ENCODE measurements at regions not wholly inside any gene's neighbourhood (a gene's known extent, or its start where the extent isn't known, plus 50 kb on each side); places are given as distances from the start of the nearest gene placed in this dataset.

- intact Hi-C loops (cut with micrococcal nuclease) = no loop called here
- CTCF ChIA-PET = no interaction called here
- in situ Hi-C loops (cut with MboI; ENCODE audit: low sequenced_read_pairs) = no loop called here
- Histone ChIP-seq H2BK5ac (ENCODE audit: low read depth, low read length, poor library complexity, severe bottlenecking) (no peak overlapping the region), H3K9me3 (ENCODE audit: control insufficient read depth, insufficient read depth, low read length) (peaks cover 29% of the 10 kb centered on the region), H3K23ac (ENCODE audit: low read depth, low read length) (no peak overlapping the region), H4K20me1 (ENCODE audit: insufficient read depth, low read length) (no peaks in the 10 kb centered on the region), H2AK5ac (ENCODE audit: low read depth, low read length) (no peak overlapping the region), H4K91ac (ENCODE audit: insufficient read depth, low read depth, low read length) (no peak overlapping the region), H2BK20ac (ENCODE audit: low read depth, low read length) (no peak overlapping the region), H3K4me3 (ENCODE audit: insufficient read depth, low read depth, low read length) (no peak overlapping the region), H4K8ac (ENCODE audit: low read depth in 2 of 2, low read length in 2 of 2) (no peak overlapping the region), H3K4me2 (ENCODE audit: low read depth, low read length) (no peak overlapping the region), H4K5ac (ENCODE audit: low read depth, low read length) (no peak overlapping the region), H3K14ac (replicated peaks; ENCODE audit: low read depth, low read length) (no peak overlapping the region), H3K18ac (ENCODE audit: low read depth, low read length) (no peak overlapping the region), H2BK120ac (ENCODE audit: low read depth, low read length) (no peak overlapping the region), H3K79me1 (ENCODE audit: low read depth in 1 of 2, low read length in 2 of 2) (no peaks in the 10 kb centered on the region), H3K9me1 (ENCODE audit: insufficient read depth, low read length) (no peaks in the 10 kb centered on the region), H3K9ac (ENCODE audit: low read depth, low read length) (no peak overlapping the region), H2AK9ac (replicated peaks; ENCODE audit: low read depth, low read length, poor library complexity) (no peak overlapping the region), H2AFZ (replicated peaks; ENCODE audit: low read length, poor library complexity) (no peak overlapping the region), H3K4ac (ENCODE audit: low read depth, low read length) (no peak overlapping the region), H3K56ac (ENCODE audit: extremely low read depth, insufficient read depth, low read length) (no peak overlapping the region), H3K27me3 (ENCODE audit: control insufficient read depth, insufficient read depth, low read length) (no peaks in the 10 kb centered on the region), H3K36me3 (ENCODE audit: control insufficient read depth, insufficient read depth, low read length) (no peaks in the 10 kb centered on the region), H2BK15ac (ENCODE audit: low read depth, low read length) (no peak overlapping the region), H3K27ac (ENCODE audit: insufficient read depth, low read length) (no peak overlapping the region), H3K4me1 (ENCODE audit: control insufficient read depth, insufficient read depth, low read length) (no peaks in the 10 kb centered on the region)
- POLR2A ChIA-PET (ENCODE audit: unreplicated experiment) = no interaction called here
- ATAC-seq (ENCODE audit: low read depth) = no peak
- 65% methylated on average over 7 of the region's 24 CpGs; no CpG with 5 or more reads in 1 of the 2 experiments for WGBS, 2 experiments (ENCODE audit: extremely low coverage in 2 of 2, insufficient read length in 1 of 2)
- dilution Hi-C loops (cut with HindIII; ENCODE audit: low sequenced_read_pairs, unreplicated experiment) = no loop called here
- TF ChIP-seq RAD21 (IDR thresholded peaks at IDR 0.05; ENCODE audit: low read length) (no peak), CEBPB (IDR thresholded peaks at IDR 0.05; ENCODE audit: low read depth, low read length) (no peak), MAZ (IDR thresholded peaks at IDR 0.05; ENCODE audit: borderline replicate concordance, low read depth, low read length) (no peak), MXI1 (IDR thresholded peaks at IDR 0.05; ENCODE audit: borderline replicate concordance, low read depth, low read length) (no peak), POLR2A (IDR thresholded peaks at IDR 0.05; ENCODE audit: low read depth, low read length) (no peak), ELK1 (IDR thresholded peaks at IDR 0.05; ENCODE audit: borderline replicate concordance, low read depth, low read length) (no peak), BHLHE40 (IDR thresholded peaks at IDR 0.05; ENCODE audit: low read depth, low read length) (no peak), NFE2L2 (IDR thresholded peaks at IDR 0.05; ENCODE audit: low read depth, low read length) (no peak), FOS (IDR thresholded peaks at IDR 0.05; ENCODE audit: low read depth, low read length) (no peak), CHD1 (IDR thresholded peaks at IDR 0.05; ENCODE audit: low read depth, low read length) (no peak), MAFK (IDR thresholded peaks at IDR 0.05; ENCODE audit: low read depth, low read length) (no peak), RFX5 (IDR thresholded peaks at IDR 0.05; ENCODE audit: low read depth, low read length) (no peak), USF2 (IDR thresholded peaks at IDR 0.05; ENCODE audit: low read depth, low read length) (no peak)
- BruUV-seq (replicated peaks) = no TSS peak
- no peak for DNase-seq
These were observed 162.7 kb downstream of the SHOX start for GRCh38 chrX:793216-793770.
